ENCODE measurements at regions not wholly inside any gene's neighbourhood (a gene's known extent, or its start where the extent isn't known, plus 50 kb on each side); places are given as distances from the start of the nearest gene placed in this dataset.

DNA sequence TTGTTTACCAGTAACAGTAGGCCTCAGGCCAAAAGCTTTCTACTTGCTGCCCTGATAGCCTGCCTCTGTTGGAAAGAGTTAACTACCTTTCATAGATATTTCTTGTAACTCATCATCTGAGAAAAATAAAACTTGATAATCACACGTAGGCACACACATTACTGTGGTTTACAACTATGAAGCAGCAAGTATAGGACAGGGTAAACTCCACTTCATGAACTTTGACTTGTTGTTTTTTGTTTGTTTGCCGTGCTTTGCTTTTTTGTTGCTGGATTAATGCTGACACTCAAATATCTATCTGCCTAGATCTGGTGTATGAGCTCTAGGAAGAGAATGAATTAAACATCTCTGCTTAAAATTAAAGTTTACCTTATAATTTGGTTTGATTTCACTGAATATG is 924.7 kb upstream of the ADGRL2 start:
- no peak for TF ChIP-seq MAX (IDR thresholded peaks at IDR 0.05)
- TF ChIP-seq, protein P1, sequence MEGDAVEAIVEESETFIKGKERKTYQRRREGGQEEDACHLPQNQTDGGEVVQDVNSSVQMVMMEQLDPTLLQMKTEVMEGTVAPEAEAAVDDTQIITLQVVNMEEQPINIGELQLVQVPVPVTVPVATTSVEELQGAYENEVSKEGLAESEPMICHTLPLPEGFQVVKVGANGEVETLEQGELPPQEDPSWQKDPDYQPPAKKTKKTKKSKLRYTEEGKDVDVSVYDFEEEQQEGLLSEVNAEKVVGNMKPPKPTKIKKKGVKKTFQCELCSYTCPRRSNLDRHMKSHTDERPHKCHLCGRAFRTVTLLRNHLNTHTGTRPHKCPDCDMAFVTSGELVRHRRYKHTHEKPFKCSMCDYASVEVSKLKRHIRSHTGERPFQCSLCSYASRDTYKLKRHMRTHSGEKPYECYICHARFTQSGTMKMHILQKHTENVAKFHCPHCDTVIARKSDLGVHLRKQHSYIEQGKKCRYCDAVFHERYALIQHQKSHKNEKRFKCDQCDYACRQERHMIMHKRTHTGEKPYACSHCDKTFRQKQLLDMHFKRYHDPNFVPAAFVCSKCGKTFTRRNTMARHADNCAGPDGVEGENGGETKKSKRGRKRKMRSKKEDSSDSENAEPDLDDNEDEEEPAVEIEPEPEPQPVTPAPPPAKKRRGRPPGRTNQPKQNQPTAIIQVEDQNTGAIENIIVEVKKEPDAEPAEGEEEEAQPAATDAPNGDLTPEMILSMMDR (IDR thresholded peaks at IDR 0.05; ENCODE audit: low read depth, low read length, missing input control): no peak
- no peak for TF ChIP-seq GABPA (IDR thresholded peaks at IDR 0.05 in 1 of 2, conservative IDR thresholded peaks at IDR 0.05 in 1 of 2)
- peak in 1 of 2 donors; percentile 14 for TF ChIP-seq RXRA (IDR thresholded peaks at IDR 0.05)
- no peak for TF ChIP-seq FOXA1 (IDR thresholded peaks at IDR 0.05)
- TF ChIP-seq RAD21 (IDR thresholded peaks at IDR 0.05): peak in 1 of 2 donors; percentile 18
- TF ChIP-seq YY1 (IDR thresholded peaks at IDR 0.05): no peak
- TF ChIP-seq TAF1 (conservative IDR thresholded peaks at IDR 0.05): no peak
- no peak for TF ChIP-seq EGR1 (IDR thresholded peaks at IDR 0.05; ENCODE audit: low read depth in 2 of 2)
- TF ChIP-seq ATF3 (IDR thresholded peaks at IDR 0.05): no peak
- TF ChIP-seq, protein P2, sequence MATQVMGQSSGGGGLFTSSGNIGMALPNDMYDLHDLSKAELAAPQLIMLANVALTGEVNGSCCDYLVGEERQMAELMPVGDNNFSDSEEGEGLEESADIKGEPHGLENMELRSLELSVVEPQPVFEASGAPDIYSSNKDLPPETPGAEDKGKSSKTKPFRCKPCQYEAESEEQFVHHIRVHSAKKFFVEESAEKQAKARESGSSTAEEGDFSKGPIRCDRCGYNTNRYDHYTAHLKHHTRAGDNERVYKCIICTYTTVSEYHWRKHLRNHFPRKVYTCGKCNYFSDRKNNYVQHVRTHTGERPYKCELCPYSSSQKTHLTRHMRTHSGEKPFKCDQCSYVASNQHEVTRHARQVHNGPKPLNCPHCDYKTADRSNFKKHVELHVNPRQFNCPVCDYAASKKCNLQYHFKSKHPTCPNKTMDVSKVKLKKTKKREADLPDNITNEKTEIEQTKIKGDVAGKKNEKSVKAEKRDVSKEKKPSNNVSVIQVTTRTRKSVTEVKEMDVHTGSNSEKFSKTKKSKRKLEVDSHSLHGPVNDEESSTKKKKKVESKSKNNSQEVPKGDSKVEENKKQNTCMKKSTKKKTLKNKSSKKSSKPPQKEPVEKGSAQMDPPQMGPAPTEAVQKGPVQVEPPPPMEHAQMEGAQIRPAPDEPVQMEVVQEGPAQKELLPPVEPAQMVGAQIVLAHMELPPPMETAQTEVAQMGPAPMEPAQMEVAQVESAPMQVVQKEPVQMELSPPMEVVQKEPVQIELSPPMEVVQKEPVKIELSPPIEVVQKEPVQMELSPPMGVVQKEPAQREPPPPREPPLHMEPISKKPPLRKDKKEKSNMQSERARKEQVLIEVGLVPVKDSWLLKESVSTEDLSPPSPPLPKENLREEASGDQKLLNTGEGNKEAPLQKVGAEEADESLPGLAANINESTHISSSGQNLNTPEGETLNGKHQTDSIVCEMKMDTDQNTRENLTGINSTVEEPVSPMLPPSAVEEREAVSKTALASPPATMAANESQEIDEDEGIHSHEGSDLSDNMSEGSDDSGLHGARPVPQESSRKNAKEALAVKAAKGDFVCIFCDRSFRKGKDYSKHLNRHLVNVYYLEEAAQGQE (IDR thresholded peaks at IDR 0.05): no peak

All from liver (tissue), 3 donors.